ENCODE measurements at regions not wholly inside any gene's neighbourhood (a gene's known extent, or its start where the extent isn't known, plus 50 kb on each side); places are given as distances from the start of the nearest gene placed in this dataset.

DNA sequence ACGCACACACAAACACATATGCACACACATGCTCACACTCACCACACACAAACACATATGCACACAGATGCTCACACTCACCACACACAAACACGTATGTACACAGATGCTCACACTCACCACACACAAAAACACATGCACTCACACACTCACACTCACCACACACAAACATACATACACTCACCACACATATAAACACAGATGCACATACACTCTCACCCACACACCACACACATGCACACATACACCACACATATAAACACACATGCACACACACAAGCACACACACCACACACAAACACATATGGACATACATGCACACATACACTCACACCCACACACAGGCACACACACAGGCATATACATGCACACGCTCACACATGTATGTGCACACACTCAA, 112.3 kb downstream of the ERMARD start:
- H3K4me1 ChIP-seq (ENCODE audit: control insufficient read depth, insufficient read depth, low read length, poor library complexity, severe bottlenecking) = peaks cover 3% of the 10 kb centered on the region

GRCh38 chr6:169862892-169863525, 111.6 kb downstream of the ERMARD start:
- Histone ChIP-seq H3K27ac (ENCODE audit: insufficient read depth, low read length, poor library complexity, severe bottlenecking) (no peak overlapping the region), H3K27me3 (replicated peaks; ENCODE audit: control insufficient read depth, insufficient read depth, low read length, poor library complexity, severe bottlenecking) (no peaks in the 10 kb centered on the region), H3K4me3 (ENCODE audit: insufficient read depth, low read depth, low read length, poor library complexity, severe bottlenecking) (no peak overlapping the region), H3K9me3 (ENCODE audit: control insufficient read depth, low read length) (no peaks in the 10 kb centered on the region), H3K4me1 (ENCODE audit: control insufficient read depth, insufficient read depth, low read length, poor library complexity, severe bottlenecking) (peaks cover 3% of the 10 kb centered on the region), H3K36me3 (ENCODE audit: control insufficient read depth, insufficient read depth, low read length) (no peaks in the 10 kb centered on the region)
- DNase-seq = no peak

More for the DNA sequence above, 112.3 kb downstream of the ERMARD start:
- no peak for DNase-seq
- Histone ChIP-seq H3K4me3 (ENCODE audit: insufficient read depth, low read depth, low read length, poor library complexity, severe bottlenecking) (no peak overlapping the region), H3K36me3 (ENCODE audit: control insufficient read depth, insufficient read depth, low read length) (no peaks in the 10 kb centered on the region), H3K27ac (ENCODE audit: insufficient read depth, low read length, poor library complexity, severe bottlenecking) (no peak overlapping the region), H3K27me3 (replicated peaks; ENCODE audit: control insufficient read depth, insufficient read depth, low read length, poor library complexity, severe bottlenecking) (no peaks in the 10 kb centered on the region), H3K9me3 (ENCODE audit: control insufficient read depth, low read length) (no peaks in the 10 kb centered on the region)

DNA sequence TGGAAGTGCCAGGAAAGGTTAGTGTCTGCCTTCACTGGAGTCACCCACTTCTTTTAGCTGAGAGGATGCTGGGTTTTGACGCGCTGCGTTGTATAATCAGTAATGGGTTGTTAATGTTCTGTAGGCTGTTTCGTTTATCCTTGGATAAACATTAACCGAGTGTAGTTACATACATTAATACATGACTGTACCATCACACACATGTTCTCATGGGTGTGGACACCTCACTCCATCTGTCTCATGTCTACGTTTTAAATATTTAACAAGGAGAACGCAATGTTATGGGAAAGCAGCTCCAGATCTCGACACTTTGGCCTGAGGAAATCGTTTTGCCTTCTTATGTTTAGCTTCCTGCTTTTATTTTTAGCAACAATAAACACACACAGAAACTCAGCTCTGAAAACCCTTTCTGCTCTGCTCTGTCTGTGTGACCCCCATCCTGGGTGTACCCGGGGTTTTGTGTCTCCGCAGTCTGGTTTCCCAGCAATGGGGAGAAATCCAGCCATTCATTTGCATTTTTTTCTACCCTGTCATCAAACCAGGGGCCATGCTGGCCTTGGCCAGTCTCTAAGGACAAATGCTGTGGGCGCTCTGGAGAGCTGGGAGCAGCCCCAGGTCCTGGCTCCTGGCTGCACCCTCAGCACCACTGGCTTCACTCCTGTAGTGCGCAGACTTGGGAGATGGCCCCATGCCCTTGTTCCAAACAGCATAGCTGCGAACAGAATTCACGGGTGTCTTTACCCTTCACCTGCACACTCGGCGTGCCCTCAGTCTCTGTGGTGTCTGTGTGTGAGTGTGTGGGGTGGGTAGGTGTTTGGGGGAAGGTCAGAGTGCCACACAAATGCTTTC, 110.8 kb downstream of the ERMARD start:
- Histone ChIP-seq H3K4me1 (ENCODE audit: control insufficient read depth, insufficient read depth, low read length, poor library complexity, severe bottlenecking) (peaks cover 3% of the 10 kb centered on the region), H3K27me3 (replicated peaks; ENCODE audit: control insufficient read depth, insufficient read depth, low read length, poor library complexity, severe bottlenecking) (no peaks in the 10 kb centered on the region), H3K27ac (ENCODE audit: insufficient read depth, low read length, poor library complexity, severe bottlenecking) (no peak overlapping the region), H3K36me3 (ENCODE audit: control insufficient read depth, insufficient read depth, low read length) (no peaks in the 10 kb centered on the region), H3K9me3 (ENCODE audit: control insufficient read depth, low read length) (no peaks in the 10 kb centered on the region), H3K4me3 (ENCODE audit: insufficient read depth, low read depth, low read length, poor library complexity, severe bottlenecking) (no peak overlapping the region)
- no peak for DNase-seq

- H3K9me3 ChIP-seq (ENCODE audit: control insufficient read depth, low read length) = no peaks in the 10 kb centered on the region
- H3K4me3 ChIP-seq (ENCODE audit: insufficient read depth, low read depth, low read length, poor library complexity, severe bottlenecking) = no peak overlapping the region
- H3K36me3 ChIP-seq (ENCODE audit: control insufficient read depth, insufficient read depth, low read length) = no peaks in the 10 kb centered on the region
- H3K4me1 ChIP-seq (ENCODE audit: control insufficient read depth, insufficient read depth, low read length, poor library complexity, severe bottlenecking) = peaks cover 3% of the 10 kb centered on the region
- no peaks in the 10 kb centered on the region for H3K27me3 ChIP-seq (replicated peaks; ENCODE audit: control insufficient read depth, insufficient read depth, low read length, poor library complexity, severe bottlenecking)
- no peak for DNase-seq
- H3K27ac ChIP-seq (ENCODE audit: insufficient read depth, low read length, poor library complexity, severe bottlenecking) = no peak overlapping the region
Observed at GRCh38 chr6:169861431-169862042, 110.1 kb downstream of the ERMARD start.

DNA sequence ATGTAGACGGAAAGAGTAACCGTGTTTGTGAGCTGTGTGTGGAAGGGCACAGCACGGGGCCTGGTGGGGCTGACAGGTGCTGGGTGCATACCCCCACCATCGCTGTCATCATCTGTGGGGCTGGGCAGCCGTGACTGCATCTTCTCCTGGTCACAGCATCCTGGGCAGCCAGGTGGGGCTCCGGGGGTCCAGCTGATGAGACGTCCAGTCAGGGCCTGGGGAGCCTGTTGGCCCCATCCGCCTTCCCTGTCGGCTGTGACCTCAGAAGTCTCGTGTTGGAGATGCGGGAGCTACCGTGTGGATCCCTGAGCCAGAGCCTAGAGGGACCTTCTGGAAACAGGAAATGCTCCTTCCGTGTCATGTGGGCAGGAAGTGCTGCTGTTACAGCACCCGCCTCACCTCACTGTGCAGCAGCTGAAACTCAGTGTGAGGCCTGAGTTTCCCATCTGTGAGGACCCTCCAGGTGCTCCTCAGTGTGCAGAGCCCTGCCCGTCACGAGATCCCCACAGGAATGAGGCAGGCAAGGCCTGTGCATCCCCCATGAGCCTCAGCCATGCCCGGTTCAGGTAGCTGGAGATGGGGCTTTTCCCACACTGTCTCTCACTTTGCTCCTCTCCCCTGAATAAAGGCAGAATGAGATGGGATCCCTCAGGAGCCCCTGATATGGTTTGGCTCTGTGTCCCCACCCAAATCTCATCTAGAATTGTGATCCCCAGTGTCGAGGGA, 108.7 kb downstream of the ERMARD start:
- Histone ChIP-seq H3K9me3 (ENCODE audit: control insufficient read depth, low read length) (no peaks in the 10 kb centered on the region), H3K4me3 (ENCODE audit: insufficient read depth, low read depth, low read length, poor library complexity, severe bottlenecking) (no peak overlapping the region), H3K4me1 (ENCODE audit: control insufficient read depth, insufficient read depth, low read length, poor library complexity, severe bottlenecking) (peaks cover 3% of the 10 kb centered on the region)

DNA sequence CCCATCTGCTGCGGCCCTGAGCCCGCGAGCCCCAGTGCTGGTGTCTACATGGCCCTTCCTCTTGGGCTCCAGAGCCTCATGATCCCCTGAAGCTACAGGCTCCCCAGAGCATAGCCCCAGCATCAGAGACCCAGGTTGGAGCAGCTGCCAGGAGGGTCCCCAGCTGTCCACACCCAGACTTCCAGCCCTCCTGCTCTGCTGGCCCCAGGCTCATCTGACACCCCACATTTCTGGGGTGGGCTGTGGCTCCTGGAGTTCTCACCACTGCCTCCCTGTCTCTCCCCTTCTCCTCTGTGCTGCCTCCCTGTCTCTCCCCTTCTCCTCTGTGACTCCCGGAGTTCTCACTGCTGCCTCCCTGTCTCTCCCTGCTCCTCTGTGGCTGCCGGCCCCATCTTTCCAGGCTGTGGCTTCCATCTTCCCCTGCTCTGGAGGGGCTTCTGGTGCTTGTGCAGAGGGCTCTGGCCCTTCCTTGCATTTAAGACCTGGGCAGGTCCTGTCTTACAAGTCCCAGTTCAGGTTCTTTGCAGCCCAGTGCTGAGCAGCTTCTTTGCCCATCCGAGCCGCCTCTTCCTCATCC, 108.1 kb downstream of the ERMARD start:
- no peak overlapping the region for H3K27ac ChIP-seq (ENCODE audit: insufficient read depth, low read length, poor library complexity, severe bottlenecking)
- H3K4me3 ChIP-seq (ENCODE audit: insufficient read depth, low read depth, low read length, poor library complexity, severe bottlenecking) = no peak overlapping the region
- no peak for DNase-seq
- H3K36me3 ChIP-seq (ENCODE audit: control insufficient read depth, insufficient read depth, low read length) = no peaks in the 10 kb centered on the region
- no peaks in the 10 kb centered on the region for H3K9me3 ChIP-seq (ENCODE audit: control insufficient read depth, low read length)
- no peaks in the 10 kb centered on the region for H3K27me3 ChIP-seq (replicated peaks; ENCODE audit: control insufficient read depth, insufficient read depth, low read length, poor library complexity, severe bottlenecking)
- peaks cover 3% of the 10 kb centered on the region for H3K4me1 ChIP-seq (ENCODE audit: control insufficient read depth, insufficient read depth, low read length, poor library complexity, severe bottlenecking)

More for the DNA sequence above, 108.7 kb downstream of the ERMARD start:
- no peak for DNase-seq
- Histone ChIP-seq H3K36me3 (ENCODE audit: control insufficient read depth, insufficient read depth, low read length) (no peaks in the 10 kb centered on the region), H3K27ac (ENCODE audit: insufficient read depth, low read length, poor library complexity, severe bottlenecking) (no peak overlapping the region), H3K27me3 (replicated peaks; ENCODE audit: control insufficient read depth, insufficient read depth, low read length, poor library complexity, severe bottlenecking) (no peaks in the 10 kb centered on the region)

GRCh38 chr6:169858935-169859351, 107.5 kb downstream of the ERMARD start:
- Histone ChIP-seq H3K9me3 (ENCODE audit: control insufficient read depth, low read length) (no peaks in the 10 kb centered on the region), H3K4me1 (ENCODE audit: control insufficient read depth, insufficient read depth, low read length, poor library complexity, severe bottlenecking) (peaks cover 3% of the 10 kb centered on the region), H3K4me3 (ENCODE audit: insufficient read depth, low read depth, low read length, poor library complexity, severe bottlenecking) (no peak overlapping the region), H3K36me3 (ENCODE audit: control insufficient read depth, insufficient read depth, low read length) (no peaks in the 10 kb centered on the region), H3K27me3 (replicated peaks; ENCODE audit: control insufficient read depth, insufficient read depth, low read length, poor library complexity, severe bottlenecking) (no peaks in the 10 kb centered on the region), H3K27ac (ENCODE audit: insufficient read depth, low read length, poor library complexity, severe bottlenecking) (no peak overlapping the region)
- no peak for DNase-seq

DNA sequence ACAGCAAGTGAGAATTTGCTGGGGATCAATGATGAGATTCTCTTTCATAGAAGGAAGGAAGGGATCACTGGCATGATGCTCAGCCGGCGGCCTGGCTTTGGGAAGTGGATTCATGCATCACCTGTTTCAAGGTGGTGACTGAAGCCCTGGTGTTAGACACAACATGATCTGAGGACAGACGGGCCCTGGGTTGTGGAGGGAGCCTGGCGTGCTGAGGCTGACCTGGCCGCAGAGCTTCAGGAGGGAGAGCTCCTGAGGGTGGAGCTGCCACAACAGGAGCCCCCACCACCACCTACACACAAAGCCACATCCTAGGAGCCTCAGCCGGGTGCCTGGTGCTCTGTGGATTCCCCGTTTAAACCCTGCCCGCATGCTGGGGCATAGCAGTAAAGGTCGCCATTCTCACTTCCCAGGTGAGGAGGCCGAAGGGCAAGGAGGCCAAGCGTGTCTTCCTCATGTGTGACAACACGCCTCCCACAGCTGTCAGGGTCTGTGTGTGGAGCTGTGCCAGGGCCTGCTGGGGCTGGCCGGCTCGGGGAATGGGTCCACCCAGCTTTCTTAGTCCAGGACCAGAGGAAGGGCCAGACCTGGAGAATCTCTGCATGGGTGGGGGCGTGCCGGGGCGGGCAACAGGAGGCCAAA, 107.0 kb downstream of the ERMARD start:
- DNase-seq = no peak
- Histone ChIP-seq H3K9me3 (ENCODE audit: control insufficient read depth, low read length) (no peaks in the 10 kb centered on the region), H3K36me3 (ENCODE audit: control insufficient read depth, insufficient read depth, low read length) (no peaks in the 10 kb centered on the region), H3K4me1 (ENCODE audit: control insufficient read depth, insufficient read depth, low read length, poor library complexity, severe bottlenecking) (peaks cover 3% of the 10 kb centered on the region), H3K4me3 (ENCODE audit: insufficient read depth, low read depth, low read length, poor library complexity, severe bottlenecking) (no peak overlapping the region), H3K27me3 (replicated peaks; ENCODE audit: control insufficient read depth, insufficient read depth, low read length, poor library complexity, severe bottlenecking) (no peaks in the 10 kb centered on the region), H3K27ac (ENCODE audit: insufficient read depth, low read length, poor library complexity, severe bottlenecking) (no peak overlapping the region)

All from effector memory CD4-positive, alpha-beta T cell (primary cell).